WTC11 (cell line): ENCODE measurements at regions not wholly inside any gene's neighbourhood (a gene's known extent, or its start where the extent isn't known, plus 50 kb on each side); places are given as distances from the start of the nearest gene placed in this dataset.

Experiments used
- ATAC-seq: fragments of 200-7000 bp; cut with Tn5 transposase; 2 replicates; pipeline ENCODE4 v1.10.0; 2021; ENCODE audit warnings: mild to moderate bottlenecking, moderate library complexity
- CTCF ChIA-PET: fragments of 300-600 bp; sonication (Branson Sonifier 250); formaldehyde crosslinking; loops from one replicate; lab custom pipeline; 2021; ENCODE audit warnings: antibody characterized with exemption; lab: Charles Lee
- POLR2A ChIA-PET: fragments of 350-600 bp; sonication (Branson Sonifier 250); formaldehyde crosslinking; loops from one replicate; lab custom pipeline; 2021; ENCODE audit warnings: antibody characterized with exemption; lab: Charles Lee
- DNase-seq: peaks from one replicate; pipeline ENCODE4 v3.0.0; 2021; ENCODE audit warnings: low spot score
- H3K27ac Mint-ChIP-seq: 2 replicates; pipeline ENCODE4 v1.8.0; 2021; ENCODE audit warnings: mixed read lengths
- H3K27me3 Mint-ChIP-seq: 2 replicates; pipeline ENCODE4 v1.8.0; 2021; ENCODE audit warnings: low read depth, mild to moderate bottlenecking, moderate library complexity, mixed read lengths
- H3K36me3 Mint-ChIP-seq: 2 replicates; pipeline ENCODE4 v1.8.0; 2021; ENCODE audit warnings: mixed read lengths
- H3K4me1 Mint-ChIP-seq: 2 replicates; pipeline ENCODE4 v1.8.0; 2022; ENCODE audit warnings: mixed read lengths
- H3K4me3 Mint-ChIP-seq: 2 replicates; pipeline ENCODE4 v1.8.0; 2021; ENCODE audit warnings: mild to moderate bottlenecking, moderate library complexity, mixed read lengths
- H3K9me3 Mint-ChIP-seq: 2 replicates; pipeline ENCODE4 v1.8.0; 2021; ENCODE audit warnings: mixed read lengths
- AFF4 ChIP-seq: sonication (generic); formaldehyde crosslinking; IDR thresholded peaks from 2 replicates; pipeline ENCODE4 v1.8.1; 2023; ENCODE audit warnings: mild to moderate bottlenecking, missing genetic modification reagents, borderline replicate concordance
- CREB1 ChIP-seq: sonication (generic); formaldehyde crosslinking; IDR thresholded peaks from 2 replicates; pipeline ENCODE4 v1.8.0; 2023; ENCODE audit warnings: mild to moderate bottlenecking, missing genetic modification reagents
- CTCF ChIP-seq: fragments of 200-600 bp; IDR thresholded peaks from 2 replicates; pipeline ENCODE4 v1.8.0; 2022; ENCODE audit warnings: antibody characterized with exemption
- E2F5 ChIP-seq: sonication (generic); formaldehyde crosslinking; IDR thresholded peaks from 2 replicates; pipeline ENCODE4 v1.8.1; 2022; ENCODE audit warnings: mild to moderate bottlenecking, moderate library complexity, missing genetic modification reagents
- ELF4 ChIP-seq: sonication (generic); formaldehyde crosslinking; IDR thresholded peaks from 2 replicates; pipeline ENCODE4 v1.8.1; 2022; ENCODE audit warnings: low read depth, mild to moderate bottlenecking, moderate library complexity, missing genetic modification reagents
- EMX1 ChIP-seq: fragments of 250-450 bp; sonication (Bioruptor Pico); IDR thresholded peaks from 2 replicates; pipeline ENCODE4 v1.8.0; 2021; ENCODE audit warnings: mild to moderate bottlenecking
- ESRRA ChIP-seq: sonication (generic); formaldehyde crosslinking; IDR thresholded peaks from 2 replicates; pipeline ENCODE4 v1.8.1; 2022; ENCODE audit warnings: mild to moderate bottlenecking, missing genetic modification reagents, borderline replicate concordance
- GTF2I ChIP-seq: fragments of 250-450 bp; sonication (Bioruptor Pico); conservative IDR thresholded peaks from 2 replicates; pipeline ENCODE4 v1.4.0; 2021; ENCODE audit warnings: mild to moderate bottlenecking
- KAT7 ChIP-seq: sonication (generic); formaldehyde crosslinking; IDR thresholded peaks from 2 replicates; pipeline ENCODE4 v1.8.1; 2023; ENCODE audit warnings: missing genetic modification reagents, mild to moderate bottlenecking, borderline replicate concordance
- MAX ChIP-seq: sonication (generic); formaldehyde crosslinking; IDR thresholded peaks from 2 replicates; pipeline ENCODE4 v1.8.0; 2022; ENCODE audit warnings: mild to moderate bottlenecking, missing genetic modification reagents
- MLX ChIP-seq: sonication (generic); formaldehyde crosslinking; IDR thresholded peaks from 2 replicates; pipeline ENCODE4 v1.8.1; 2023; ENCODE audit warnings: mild to moderate bottlenecking, missing genetic modification reagents, moderate library complexity
- NFYB ChIP-seq: sonication (generic); formaldehyde crosslinking; conservative IDR thresholded peaks from 2 replicates; pipeline ENCODE4 v1.8.0; 2022; ENCODE audit warnings: low read depth, missing genetic modification reagents
- NR1H2 ChIP-seq: sonication (generic); formaldehyde crosslinking; IDR thresholded peaks from 2 replicates; pipeline ENCODE4 v1.9.0; 2021; ENCODE audit warnings: mild to moderate bottlenecking, moderate library complexity, missing genetic modification reagents
- NR2C2 ChIP-seq: sonication (generic); formaldehyde crosslinking; IDR thresholded peaks from 2 replicates; pipeline ENCODE4 v1.8.0; 2022; ENCODE audit warnings: mild to moderate bottlenecking, missing genetic modification reagents
- PRRX2 ChIP-seq: fragments of 250-450 bp; sonication (Bioruptor Pico); IDR thresholded peaks from 2 replicates; pipeline ENCODE4 v1.8.0; 2021; ENCODE audit warnings: mild to moderate bottlenecking
- SMAD3 ChIP-seq: sonication (generic); formaldehyde crosslinking; IDR thresholded peaks from 2 replicates; pipeline ENCODE4 v1.8.0; 2022; ENCODE audit warnings: missing genetic modification reagents, mild to moderate bottlenecking, borderline replicate concordance
- ZBTB21 ChIP-seq: sonication (generic); formaldehyde crosslinking; IDR thresholded peaks from 2 replicates; pipeline ENCODE4 v1.8.1; 2023; ENCODE audit warnings: mild to moderate bottlenecking, missing genetic modification reagents, borderline replicate concordance
- ZNF219 ChIP-seq: sonication (generic); formaldehyde crosslinking; IDR thresholded peaks from 2 replicates; pipeline ENCODE4 v1.8.0; 2023; ENCODE audit warnings: missing genetic modification reagents, mild to moderate bottlenecking, borderline replicate concordance
- ZNF317 ChIP-seq: sonication (generic); formaldehyde crosslinking; IDR thresholded peaks from 2 replicates; pipeline ENCODE4 v1.8.1; 2023; ENCODE audit warnings: low read depth, mild to moderate bottlenecking, moderate library complexity, missing genetic modification reagents, borderline replicate concordance
- ZNF416 ChIP-seq: fragments of 250-450 bp; sonication (Bioruptor Pico); IDR thresholded peaks from 2 replicates; pipeline ENCODE4 v1.9.0; 2021; ENCODE audit warnings: mild to moderate bottlenecking, inconsistent platforms
- ZNF423 ChIP-seq: fragments of 250-450 bp; sonication (Bioruptor Pico); IDR thresholded peaks from 2 replicates; pipeline ENCODE4 v2.1.2; 2022; ENCODE audit warnings: mild to moderate bottlenecking, moderate library complexity

- DNase-seq (no peak), ATAC-seq (no peak)
- 0 out of 2 replicates have a peak, but pooled peaks cover 2% of the 10 kb centered on the region for H3K4me1 Mint-ChIP-seq
- no peaks in the 10 kb centered on the region for H3K27me3 Mint-ChIP-seq
- H3K9me3 Mint-ChIP-seq: no peaks in the 10 kb centered on the region
- no peak overlapping the region for H3K27ac Mint-ChIP-seq
- ChIA-PET POLR2A (no interaction called here), CTCF (no interaction called here)
- H3K4me3 Mint-ChIP-seq: no peak overlapping the region
- no peak for TF ChIP-seq ESRRA (CRISPR knock-in tag)
- no peak for TF ChIP-seq E2F5 (CRISPR knock-in tag)
- no peak for TF ChIP-seq NR2C2 (CRISPR knock-in tag)
- no peak for TF ChIP-seq ELF4 (CRISPR knock-in tag)
- no peak for TF ChIP-seq CTCF
- TF ChIP-seq EMX1 (CRISPR knock-in tag): no peak
- no peak for TF ChIP-seq MAX
- TF ChIP-seq KAT7 (CRISPR knock-in tag): no peak
- TF ChIP-seq ZNF219 (CRISPR knock-in tag): no peak
- no peak for TF ChIP-seq AFF4 (CRISPR knock-in tag)
- H3K36me3 Mint-ChIP-seq: no peaks in the 10 kb centered on the region
Observed at GRCh38 chr9:24828687-24829086, 283.0 kb upstream of the IZUMO3 start.

GRCh38 chr9:24824607-24825006 is 278.9 kb upstream of the IZUMO3 start:
- Mint-ChIP-seq H3K9me3 (no peaks in the 10 kb centered on the region), H3K4me1 (0 out of 2 replicates have a peak, but pooled peaks cover 2% of the 10 kb centered on the region), H3K27ac (no peak overlapping the region), H3K36me3 (no peaks in the 10 kb centered on the region), H3K27me3 (no peaks in the 10 kb centered on the region), H3K4me3 (no peak overlapping the region)
- TF ChIP-seq AFF4 (CRISPR knock-in tag) (no peak), ZBTB21 (CRISPR knock-in tag) (no peak), ZNF416 (no peak), NR1H2 (CRISPR knock-in tag) (no peak), PRRX2 (CRISPR knock-in tag) (no peak), ZNF423 (no peak), CREB1 (no peak), ESRRA (CRISPR knock-in tag) (no peak), SMAD3 (CRISPR knock-in tag) (no peak), GTF2I (no peak), EMX1 (CRISPR knock-in tag) (no peak), NR2C2 (CRISPR knock-in tag) (no peak), MLX (CRISPR knock-in tag) (no peak), NFYB (CRISPR knock-in tag) (no peak), MAX (no peak), KAT7 (CRISPR knock-in tag) (no peak), ZNF317 (CRISPR knock-in tag) (no peak), ELF4 (CRISPR knock-in tag) (no peak)
- CTCF ChIA-PET: no interaction called here
- POLR2A ChIA-PET: no interaction called here
- no peak for DNase-seq
- no peak for ATAC-seq
